ENCODE measurements at regions not wholly inside any gene's neighbourhood (a gene's known extent, or its start where the extent isn't known, plus 50 kb on each side); places are given as distances from the start of the nearest gene placed in this dataset.
"Not testable (repeated sequence)": the region's sequence is repeated elsewhere in the genome, so short reads cannot be mapped to it uniquely, and the experiment has no call there.

- DNase-seq (ENCODE audit: low read depth in 2 of 2): no peak
These were observed 91.2 kb upstream of the C1QTNF7 start for GRCh38 chr4:15336410-15337167.

GRCh38 chr4:15337168-15337657 is 90.6 kb upstream of the C1QTNF7 start:
- not testable (repeated sequence) for DNase-seq (ENCODE audit: low read depth in 2 of 2)

- DNase-seq (ENCODE audit: low read depth in 2 of 2): no peak
These were observed 88.1 kb upstream of the C1QTNF7 start for GRCh38 chr4:15339737-15340136.

- no peak for DNase-seq (ENCODE audit: low read depth in 2 of 2)
These were observed 87.5 kb upstream of the C1QTNF7 start for GRCh38 chr4:15340332-15340731.

- no peak for DNase-seq (ENCODE audit: low read depth in 2 of 2)
These were observed 86.7 kb upstream of the C1QTNF7 start for GRCh38 chr4:15340902-15341732.

- DNase-seq (ENCODE audit: low read depth in 2 of 2): no peak
These were observed 86.0 kb upstream of the C1QTNF7 start for GRCh38 chr4:15341733-15342300.

GRCh38 chr4:15343000-15343399 is 84.8 kb upstream of the C1QTNF7 start:
- no peak for DNase-seq (ENCODE audit: low read depth in 2 of 2)

GRCh38 chr4:15343581-15343980 is 84.3 kb upstream of the C1QTNF7 start:
- no peak for DNase-seq (ENCODE audit: low read depth in 2 of 2)

- DNase-seq (ENCODE audit: low read depth in 2 of 2): no peak
These were observed 83.8 kb upstream of the C1QTNF7 start for GRCh38 chr4:15344041-15344440.

- no peak for DNase-seq (ENCODE audit: low read depth in 2 of 2)
These were observed 82.7 kb upstream of the C1QTNF7 start for GRCh38 chr4:15345134-15345533.

GRCh38 chr4:15348236-15348635 is 79.6 kb upstream of the C1QTNF7 start:
- no peak for DNase-seq (ENCODE audit: low read depth in 2 of 2)

- DNase-seq (ENCODE audit: low read depth in 2 of 2): no peak
These were observed 79.1 kb upstream of the C1QTNF7 start for GRCh38 chr4:15348695-15349094.

GRCh38 chr4:15349531-15349935 is 78.3 kb upstream of the C1QTNF7 start:
- DNase-seq (ENCODE audit: low read depth in 2 of 2): no peak

- no peak for DNase-seq (ENCODE audit: low read depth in 2 of 2)
These were observed 77.9 kb upstream of the C1QTNF7 start for GRCh38 chr4:15349965-15350364.

GRCh38 chr4:15352524-15352923 is 75.3 kb upstream of the C1QTNF7 start:
- DNase-seq (ENCODE audit: low read depth in 2 of 2): no peak

GRCh38 chr4:15353207-15353606 is 74.6 kb upstream of the C1QTNF7 start:
- DNase-seq (ENCODE audit: low read depth in 2 of 2): no peak

GRCh38 chr4:15354371-15355297 is 73.2 kb upstream of the C1QTNF7 start:
- DNase-seq (ENCODE audit: low read depth in 2 of 2): no peak

- no peak for DNase-seq (ENCODE audit: low read depth in 2 of 2)
These were observed 66.3 kb upstream of the C1QTNF7 start for GRCh38 chr4:15361529-15361928.

GRCh38 chr4:15362541-15362940 is 65.3 kb upstream of the C1QTNF7 start:
- DNase-seq (ENCODE audit: low read depth in 2 of 2): no peak

GRCh38 chr4:15364183-15364582 is 63.6 kb upstream of the C1QTNF7 start:
- DNase-seq (ENCODE audit: low read depth in 2 of 2): no peak

- no peak for DNase-seq (ENCODE audit: low read depth in 2 of 2)
These were observed 62.2 kb upstream of the C1QTNF7 start for GRCh38 chr4:15365641-15366040.
